Fibroblast of mammary gland (primary cell): ENCODE measurements at regions not wholly inside any gene's neighbourhood (a gene's known extent, or its start where the extent isn't known, plus 50 kb on each side); places are given as distances from the start of the nearest gene placed in this dataset.

Source experiments
- DNase-seq: peaks from one replicate; pipeline ENCODE4 v3.0.0-alpha.2; 2010; ENCODE audit warnings: low read depth
- H3K4me3 ChIP-seq: 2 replicates; pipeline ENCODE4 v1.5.1; 2011; ENCODE audit warnings: low read depth, mild to moderate bottlenecking, low read length, moderate library complexity; ENCODE audit not compliant: control insufficient read depth
- TF ChIP-seq, protein P1 (sequence below): conservative IDR thresholded peaks from 2 replicates; pipeline ENCODE4 v1.5.1; 2011; ENCODE audit warnings: low read depth, low read length, inconsistent platforms; ENCODE audit not compliant: control insufficient read depth, insufficient read depth

DNA sequence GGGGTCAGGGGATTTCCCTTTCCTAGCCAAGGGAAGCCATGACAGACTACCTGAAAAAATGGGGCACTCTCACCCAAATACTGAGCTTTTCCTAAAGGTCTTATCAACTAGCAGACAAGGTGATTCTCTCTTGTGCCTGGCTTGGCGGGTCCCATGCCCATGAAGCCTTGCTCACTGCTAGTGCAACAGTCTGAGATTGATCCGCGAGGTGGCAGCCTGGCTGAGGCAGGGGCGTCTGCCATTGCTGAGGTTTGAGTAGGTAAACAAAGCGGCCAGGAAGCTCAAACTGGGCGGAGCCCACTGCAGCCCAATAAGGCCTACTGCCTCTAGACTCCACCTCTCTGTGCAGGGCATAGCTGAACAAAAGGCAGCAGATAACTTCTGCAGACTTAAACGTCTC lies 152.6 kb upstream of the PMFBP1 start:
- TF ChIP-seq, protein P1, sequence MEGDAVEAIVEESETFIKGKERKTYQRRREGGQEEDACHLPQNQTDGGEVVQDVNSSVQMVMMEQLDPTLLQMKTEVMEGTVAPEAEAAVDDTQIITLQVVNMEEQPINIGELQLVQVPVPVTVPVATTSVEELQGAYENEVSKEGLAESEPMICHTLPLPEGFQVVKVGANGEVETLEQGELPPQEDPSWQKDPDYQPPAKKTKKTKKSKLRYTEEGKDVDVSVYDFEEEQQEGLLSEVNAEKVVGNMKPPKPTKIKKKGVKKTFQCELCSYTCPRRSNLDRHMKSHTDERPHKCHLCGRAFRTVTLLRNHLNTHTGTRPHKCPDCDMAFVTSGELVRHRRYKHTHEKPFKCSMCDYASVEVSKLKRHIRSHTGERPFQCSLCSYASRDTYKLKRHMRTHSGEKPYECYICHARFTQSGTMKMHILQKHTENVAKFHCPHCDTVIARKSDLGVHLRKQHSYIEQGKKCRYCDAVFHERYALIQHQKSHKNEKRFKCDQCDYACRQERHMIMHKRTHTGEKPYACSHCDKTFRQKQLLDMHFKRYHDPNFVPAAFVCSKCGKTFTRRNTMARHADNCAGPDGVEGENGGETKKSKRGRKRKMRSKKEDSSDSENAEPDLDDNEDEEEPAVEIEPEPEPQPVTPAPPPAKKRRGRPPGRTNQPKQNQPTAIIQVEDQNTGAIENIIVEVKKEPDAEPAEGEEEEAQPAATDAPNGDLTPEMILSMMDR = no peak
- no peak overlapping the region for H3K4me3 ChIP-seq
- DNase-seq = no peak

DNA sequence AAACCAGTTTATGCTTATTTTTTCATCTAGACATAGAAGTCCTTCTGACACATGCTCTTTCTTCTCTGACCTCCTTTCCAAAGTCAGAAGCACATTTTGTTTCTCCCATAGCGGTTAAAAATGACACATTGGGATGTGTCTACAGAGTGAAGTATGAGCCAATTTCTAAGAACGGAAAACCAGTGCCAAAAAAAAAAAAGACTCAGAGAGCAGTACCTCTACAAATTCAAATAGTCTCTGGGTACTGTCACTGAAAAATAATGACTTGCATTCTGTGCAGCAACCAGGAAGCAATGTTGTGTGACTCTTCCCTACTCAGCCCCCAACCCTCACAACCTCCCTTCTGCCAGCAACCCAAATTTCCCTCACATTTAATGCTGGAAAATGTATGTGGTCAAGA lies 145.5 kb upstream of the PMFBP1 start:
- TF ChIP-seq, protein P1 = no peak
- peak; percentile 96 for DNase-seq
- no peak overlapping the region for H3K4me3 ChIP-seq

DNA sequence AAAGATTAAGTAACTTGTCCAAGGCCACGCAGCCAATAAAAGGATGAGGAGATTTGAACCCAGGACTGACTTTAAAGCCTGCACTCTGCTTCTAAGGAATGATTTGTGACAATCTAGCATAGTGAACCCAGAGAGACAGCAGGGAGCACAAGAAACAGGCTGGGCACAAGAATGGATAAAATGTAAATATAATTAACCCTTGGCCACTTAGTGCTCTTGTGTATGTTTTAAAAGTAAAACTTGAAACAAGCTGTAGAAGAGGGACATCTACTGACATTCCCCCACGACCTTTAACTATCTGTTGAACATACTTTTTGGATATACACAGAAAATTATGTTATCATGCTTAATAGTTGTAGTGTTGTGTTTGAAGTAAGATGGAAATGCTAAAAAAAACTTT lies 141.9 kb upstream of the PMFBP1 start:
- TF ChIP-seq, protein P1 = no peak
- no peak overlapping the region for H3K4me3 ChIP-seq
- DNase-seq = no peak

DNA sequence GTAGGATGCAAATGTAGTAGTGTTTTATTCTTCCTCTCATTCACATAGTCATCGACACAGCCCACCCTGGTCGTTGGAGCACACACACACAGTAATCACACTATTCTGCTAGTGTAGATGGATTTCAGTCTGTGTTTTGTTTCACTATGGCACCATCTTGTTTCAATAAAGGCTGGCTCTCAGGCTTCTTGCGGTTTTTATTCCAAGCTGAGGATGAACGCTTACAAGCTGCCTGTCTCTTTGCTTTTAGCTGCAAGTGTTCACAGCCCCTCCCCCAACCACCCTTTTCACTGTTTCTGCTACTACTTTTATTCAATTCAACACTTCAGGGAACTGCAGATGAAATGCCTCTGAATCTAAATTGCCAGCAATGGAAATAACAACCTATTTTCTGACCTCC lies 140.9 kb upstream of the PMFBP1 start:
- H3K4me3 ChIP-seq = no peak overlapping the region
- DNase-seq = peak; percentile 71
- TF ChIP-seq, protein P1 = no peak

DNA sequence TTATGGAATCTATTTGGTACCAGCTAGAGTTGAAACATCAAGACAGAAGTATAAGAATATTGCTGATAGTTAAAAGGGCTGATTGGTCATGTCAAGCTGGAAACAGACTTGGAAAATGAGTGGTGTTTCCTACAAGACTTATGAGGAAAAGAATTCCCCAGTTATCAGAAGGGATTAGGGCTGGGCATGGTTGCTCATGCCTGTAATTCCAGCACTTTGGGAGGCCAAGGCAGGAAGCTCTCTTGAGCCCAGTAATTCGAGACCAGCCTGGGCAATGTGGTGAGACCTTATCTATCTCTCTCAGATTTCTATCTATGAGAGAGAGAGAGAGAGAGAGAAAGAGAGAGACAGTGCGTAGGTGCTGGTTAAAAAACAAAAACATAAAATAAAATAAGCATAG lies 139.5 kb upstream of the PMFBP1 start:
- no peak for DNase-seq
- TF ChIP-seq, protein P1 = no peak

DNA sequence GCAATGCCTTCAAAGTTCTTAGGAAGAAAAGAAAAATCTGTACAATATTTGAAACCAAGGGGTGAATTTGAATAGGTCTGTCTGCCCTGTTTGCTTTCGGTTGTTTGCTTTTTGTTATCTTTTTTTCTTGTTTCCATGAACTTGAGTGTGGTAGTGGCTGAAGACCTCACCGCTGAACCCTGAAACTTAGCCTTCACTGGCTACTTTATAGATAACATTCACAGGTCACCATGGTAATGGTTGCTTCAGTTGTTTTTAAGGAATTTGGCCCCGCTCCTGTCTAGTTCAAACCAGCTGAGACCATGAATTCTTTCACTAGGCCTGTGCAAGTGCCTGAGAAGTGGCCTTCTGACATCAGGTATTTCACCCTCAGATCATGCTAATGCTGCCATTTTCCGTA lies 137.0 kb upstream of the PMFBP1 start:
- TF ChIP-seq, protein P1 = no peak
- H3K4me3 ChIP-seq = no peak overlapping the region
- DNase-seq = no peak

More for the DNA sequence above, 139.5 kb upstream of the PMFBP1 start:
- no peak overlapping the region for H3K4me3 ChIP-seq

DNA sequence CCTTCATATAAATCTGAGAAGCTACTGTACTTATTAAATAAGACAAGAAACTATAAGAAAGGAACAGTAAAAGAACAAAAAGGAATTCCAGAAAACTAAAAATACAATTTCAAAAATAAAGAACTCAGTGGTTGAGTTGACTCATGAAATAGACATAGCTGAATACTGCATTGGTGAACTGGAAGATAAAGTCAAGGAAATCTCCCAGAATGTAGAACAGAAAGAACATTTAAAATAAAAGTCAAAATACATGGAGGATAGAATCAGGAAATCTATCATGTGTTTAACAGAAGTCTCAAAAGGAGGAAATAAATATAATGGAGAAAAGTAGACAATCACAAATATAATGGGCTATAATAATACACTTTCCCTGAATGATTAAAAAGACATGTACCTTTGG lies 136.4 kb upstream of the PMFBP1 start:
- TF ChIP-seq, protein P1 = no peak
- no peak overlapping the region for H3K4me3 ChIP-seq
- no peak for DNase-seq
